ENCODE measurements at regions not wholly inside any gene's neighbourhood (a gene's known extent, or its start where the extent isn't known, plus 50 kb on each side); places are given as distances from the start of the nearest gene placed in this dataset.
"Not testable (repeated sequence)": the region's sequence is repeated elsewhere in the genome, so short reads cannot be mapped to it uniquely, and the experiment has no call there.

DNA sequence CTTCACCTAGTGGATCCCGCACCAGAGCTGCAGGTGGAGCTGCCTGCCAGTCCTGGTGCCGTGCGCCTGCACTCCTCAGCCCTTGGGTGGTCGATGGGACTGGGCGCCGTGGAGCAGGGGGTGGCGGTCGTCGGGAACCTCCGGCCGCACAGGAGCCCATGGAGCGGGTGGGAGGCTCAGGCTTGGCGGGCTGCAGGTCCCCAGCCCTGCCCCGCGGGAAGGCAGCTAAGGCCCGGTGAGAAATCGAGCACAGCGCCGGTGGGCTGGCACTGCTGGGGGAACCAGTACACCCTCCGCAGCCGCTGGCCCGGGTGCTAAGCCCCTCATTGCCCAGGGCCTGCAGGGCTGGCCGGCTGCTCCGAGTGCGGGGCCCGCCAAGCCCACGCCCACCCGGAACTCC lies 253.2 kb downstream of the MTERF1 start:
- not testable (repeated sequence) for DNase-seq (ENCODE audit: low read depth)

DNA sequence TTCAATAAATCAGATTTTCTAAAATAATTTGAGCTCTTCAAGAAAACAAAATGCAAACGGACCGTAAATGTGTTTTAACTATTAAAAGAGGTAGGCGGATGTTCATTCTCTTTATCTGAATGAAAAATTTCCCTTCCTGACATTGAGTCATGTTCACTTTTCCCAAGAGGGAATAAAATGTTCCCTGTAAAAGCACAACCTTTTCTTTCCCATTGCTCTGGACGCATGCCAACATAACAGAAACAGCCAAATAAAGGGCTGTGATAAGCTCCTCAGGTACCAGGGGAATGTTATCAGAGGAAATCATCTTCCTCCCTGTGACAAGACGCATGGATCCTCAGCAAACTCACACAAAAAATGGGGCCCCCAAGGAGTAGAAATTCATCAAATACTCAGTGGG lies 251.8 kb downstream of the MTERF1 start:
- DNase-seq (ENCODE audit: low read depth) = no peak

DNA sequence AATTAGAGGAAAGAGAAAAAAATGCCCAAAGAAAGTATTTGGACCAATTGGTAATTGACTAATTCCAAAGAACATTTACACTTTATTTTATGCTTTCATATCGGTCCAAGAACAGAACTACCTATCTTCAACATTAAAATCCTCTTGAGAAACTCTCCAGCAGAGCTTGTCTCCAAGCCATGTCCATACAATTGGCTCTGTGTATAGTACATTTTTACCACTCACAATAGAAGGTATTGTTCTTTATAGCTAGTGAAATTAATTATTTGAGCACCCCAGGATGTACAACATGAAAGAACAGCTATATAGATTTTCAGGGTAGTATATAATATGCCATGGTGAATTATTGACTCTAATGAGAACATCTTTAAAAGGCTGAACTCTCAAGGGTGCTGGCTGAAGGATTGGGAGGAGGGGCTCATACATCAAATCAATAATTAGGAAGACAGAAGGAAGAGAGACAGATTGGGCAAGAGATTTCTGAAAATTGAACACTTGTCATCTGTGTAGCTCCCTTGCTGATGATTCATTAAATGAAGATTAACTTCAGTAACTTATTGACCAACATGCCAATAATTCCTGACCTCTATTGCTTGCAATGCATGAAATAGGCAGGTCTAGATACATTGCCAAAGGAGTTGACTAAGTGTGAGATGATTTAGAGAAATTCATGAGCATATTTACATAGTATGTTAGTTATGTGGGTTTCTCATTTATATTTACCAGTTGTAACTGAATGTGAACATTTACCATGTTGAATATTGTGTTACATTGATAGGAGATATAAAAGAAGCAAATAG lies 249.7 kb downstream of the MTERF1 start:
- no peak for DNase-seq (ENCODE audit: low read depth)

GRCh38 chr7:91632234-91632940 lies 248.1 kb downstream of the MTERF1 start:
- no peak for DNase-seq (ENCODE audit: low read depth)

- no peak for DNase-seq (ENCODE audit: low read depth)
Observed at GRCh38 chr7:91633013-91633441, 247.5 kb downstream of the MTERF1 start.

GRCh38 chr7:91634485-91635177 lies 245.9 kb downstream of the MTERF1 start:
- no peak for DNase-seq (ENCODE audit: low read depth)

DNA sequence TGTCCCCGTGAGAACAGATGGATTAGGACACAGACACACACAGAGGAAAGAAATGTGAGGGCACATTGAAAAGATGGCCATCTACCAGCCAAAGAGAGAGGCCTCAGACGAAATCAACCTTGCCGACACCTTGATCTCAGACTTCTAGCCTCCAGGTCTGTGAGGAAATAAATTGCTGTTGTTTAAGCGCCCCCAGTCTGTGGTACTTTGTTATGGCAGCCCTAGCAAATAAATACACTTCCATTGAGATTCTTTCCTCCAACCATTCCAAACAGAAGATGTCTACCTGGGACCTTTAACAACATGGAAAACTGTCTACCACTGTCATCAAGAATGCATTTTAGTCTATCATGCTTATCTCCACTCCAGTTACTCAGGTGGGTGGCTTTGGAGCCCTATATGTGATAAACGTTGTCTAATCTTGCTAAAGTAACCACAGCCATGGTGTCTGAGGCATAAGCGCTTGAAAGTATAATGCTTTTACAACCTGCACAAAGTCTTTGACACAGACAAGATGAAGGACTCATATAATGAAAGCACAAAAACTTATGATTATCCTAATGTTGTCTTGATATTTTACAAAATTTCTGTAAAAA lies 244.3 kb downstream of the MTERF1 start:
- DNase-seq (ENCODE audit: low read depth) = peak; percentile 35

DNA sequence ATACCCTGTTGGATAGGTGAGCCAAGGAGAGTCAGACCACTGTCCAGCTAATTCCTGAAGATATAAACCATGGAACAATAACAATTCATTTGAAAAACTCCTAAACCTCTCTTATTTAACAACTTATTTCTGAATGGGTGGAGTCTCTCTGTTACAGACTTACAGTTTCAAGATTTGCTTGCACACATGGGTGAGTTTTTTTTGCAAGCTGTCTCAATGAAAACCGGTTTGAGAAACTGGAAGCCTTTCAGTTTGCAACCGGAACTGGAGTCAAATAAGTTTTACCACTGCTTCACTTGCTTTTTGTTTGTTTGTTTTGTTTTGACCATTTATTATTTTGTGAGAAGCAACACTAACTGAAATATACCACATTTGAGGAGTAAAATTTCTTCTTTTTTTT lies 243.8 kb downstream of the MTERF1 start:
- no peak for DNase-seq (ENCODE audit: low read depth)

DNA sequence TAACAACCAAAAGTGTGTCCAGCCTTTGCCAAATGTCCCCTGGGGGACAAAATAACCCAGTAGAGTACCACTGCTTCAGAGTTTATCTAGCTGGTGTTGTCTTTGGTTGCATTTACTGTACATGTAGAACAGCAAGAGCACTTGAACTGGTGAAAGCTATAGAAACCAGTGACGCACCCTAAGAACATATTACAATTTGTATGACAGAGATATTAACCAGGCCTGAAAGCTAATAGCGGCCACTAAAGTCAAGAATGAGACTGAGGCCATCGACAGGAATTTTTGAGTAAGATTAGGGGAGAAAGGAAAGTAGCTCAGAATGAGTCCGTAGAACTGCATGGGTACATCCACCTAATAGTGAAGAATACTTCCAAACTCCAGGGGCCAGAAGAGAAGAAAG lies 236.2 kb downstream of the MTERF1 start:
- no peak for DNase-seq (ENCODE audit: low read depth)

- DNase-seq (ENCODE audit: low read depth) = no peak
Observed at GRCh38 chr7:91645542-91645941, 235.0 kb downstream of the MTERF1 start.

GRCh38 chr7:91651986-91652385 lies 228.5 kb downstream of the MTERF1 start:
- DNase-seq (ENCODE audit: low read depth) = no peak

DNA sequence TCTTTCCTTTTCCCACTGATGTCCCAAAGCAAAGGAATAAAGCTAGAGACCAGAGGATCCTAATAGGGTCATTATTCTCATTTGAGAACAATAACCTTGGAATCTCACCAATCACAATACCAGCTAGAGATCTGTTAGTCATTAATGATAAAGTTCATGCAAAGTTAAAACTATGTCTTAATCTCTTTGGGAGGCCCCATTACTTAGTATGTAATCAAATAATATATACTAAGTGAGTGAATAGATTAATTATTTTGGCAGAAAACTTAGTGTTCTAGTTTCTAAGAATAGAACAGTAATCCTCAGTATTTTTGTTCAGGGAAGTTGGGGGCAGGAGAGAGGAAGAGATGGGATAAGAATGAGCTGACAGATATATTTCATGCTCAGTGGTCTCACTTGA lies 227.2 kb downstream of the MTERF1 start:
- DNase-seq (ENCODE audit: low read depth) = no peak

- DNase-seq (ENCODE audit: low read depth) = no peak
Observed at GRCh38 chr7:91655656-91656055, 224.8 kb downstream of the MTERF1 start.

- DNase-seq (ENCODE audit: low read depth) = no peak
Observed at GRCh38 chr7:91656541-91657482, 223.7 kb downstream of the MTERF1 start.

DNA sequence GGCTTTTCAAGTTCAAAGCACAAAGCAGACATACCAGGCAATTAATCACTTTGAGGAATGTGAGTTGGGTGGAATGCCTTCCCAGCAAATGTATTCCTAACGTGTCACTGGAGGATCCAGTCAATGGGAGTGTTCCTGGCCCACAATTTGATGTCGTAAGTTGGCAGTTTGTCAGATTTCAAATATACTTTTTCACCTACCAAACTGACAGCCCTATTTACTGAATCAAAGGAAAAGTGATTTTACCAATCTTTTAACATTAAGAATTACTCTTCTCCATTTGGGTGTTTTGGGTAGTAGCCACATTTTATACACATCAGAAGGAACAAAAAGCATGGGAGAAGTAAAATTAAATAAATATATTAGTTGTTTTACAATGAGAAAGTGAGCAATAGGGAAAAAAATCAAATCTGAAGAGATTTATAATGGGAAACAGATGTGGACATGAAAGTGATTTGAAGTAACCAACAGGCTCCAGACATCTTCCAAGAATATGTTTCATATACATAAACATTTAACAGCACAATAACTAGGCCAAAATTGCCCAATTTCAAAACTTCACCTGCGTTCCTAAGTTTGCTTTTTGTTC lies 222.9 kb downstream of the MTERF1 start:
- peak; percentile 52 for DNase-seq (ENCODE audit: low read depth)

GRCh38 chr7:91659096-91659495 lies 221.4 kb downstream of the MTERF1 start:
- no peak for DNase-seq (ENCODE audit: low read depth)

DNA sequence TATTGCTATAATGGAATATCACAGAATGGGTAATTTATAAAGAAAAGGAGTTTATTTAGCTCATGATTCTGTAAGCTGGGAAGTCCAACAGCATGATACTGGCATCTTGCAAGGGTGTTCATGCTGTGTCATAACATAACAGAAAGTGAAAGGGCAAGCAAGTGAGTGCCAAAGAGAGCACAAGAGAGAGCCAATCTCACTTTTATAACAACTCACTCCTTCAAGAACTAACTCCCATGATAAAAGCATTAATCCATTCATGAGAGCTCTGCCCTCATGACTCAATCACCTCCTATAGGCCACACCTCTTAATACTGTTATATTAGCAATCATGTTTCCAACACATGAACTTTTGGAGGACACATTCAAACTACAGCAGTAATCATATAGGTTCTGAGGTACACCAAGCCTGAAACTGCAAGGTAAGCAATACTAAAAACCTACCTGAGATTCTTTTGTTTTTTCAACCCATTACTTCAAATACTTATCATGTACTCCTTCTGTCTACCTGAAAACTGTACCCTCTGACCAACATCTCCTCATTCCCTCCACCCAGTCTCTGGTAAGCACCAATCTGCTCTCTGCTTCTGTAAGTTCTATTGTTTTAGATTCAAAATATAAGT lies 219.7 kb downstream of the MTERF1 start:
- DNase-seq (ENCODE audit: low read depth) = no peak

DNA sequence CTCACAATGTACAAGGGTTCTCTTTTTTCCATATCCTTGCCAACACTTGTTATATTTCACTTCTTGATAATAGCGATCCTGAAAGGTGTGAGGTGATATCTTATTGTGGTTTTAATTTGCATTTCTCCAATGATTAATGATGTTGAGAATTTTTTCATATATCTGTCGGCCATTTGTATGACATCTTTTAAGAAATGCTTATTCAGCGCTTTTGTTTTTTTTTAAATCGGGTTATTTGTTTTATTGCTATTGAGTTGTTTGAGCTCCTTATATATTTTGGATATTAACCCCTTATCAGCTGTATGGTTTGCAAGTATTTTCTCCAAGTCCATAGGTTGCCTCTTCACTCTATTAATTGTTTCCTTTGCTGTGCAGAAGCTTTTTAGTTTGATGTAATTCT lies 218.8 kb downstream of the MTERF1 start:
- DNase-seq (ENCODE audit: low read depth) = no peak

DNA sequence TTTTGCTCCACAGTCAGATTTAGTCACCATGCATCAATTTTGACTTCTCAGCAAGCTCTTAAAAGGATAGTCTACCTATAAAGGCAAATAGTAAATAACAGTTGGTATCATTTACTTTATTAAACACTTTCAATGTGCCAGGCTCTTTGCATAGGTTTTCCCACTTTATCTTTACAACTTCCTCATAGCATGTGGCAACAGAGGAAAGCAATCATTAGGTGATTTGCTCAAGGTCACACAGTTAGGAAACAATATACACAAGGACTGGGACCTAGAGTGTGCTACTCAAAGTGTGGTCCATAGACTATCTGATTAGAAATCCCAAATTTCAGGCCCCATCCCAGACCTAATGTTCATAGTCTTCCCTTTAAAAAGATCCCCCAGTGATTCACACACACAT lies 212.3 kb downstream of the MTERF1 start:
- no peak for DNase-seq (ENCODE audit: low read depth)

DNA sequence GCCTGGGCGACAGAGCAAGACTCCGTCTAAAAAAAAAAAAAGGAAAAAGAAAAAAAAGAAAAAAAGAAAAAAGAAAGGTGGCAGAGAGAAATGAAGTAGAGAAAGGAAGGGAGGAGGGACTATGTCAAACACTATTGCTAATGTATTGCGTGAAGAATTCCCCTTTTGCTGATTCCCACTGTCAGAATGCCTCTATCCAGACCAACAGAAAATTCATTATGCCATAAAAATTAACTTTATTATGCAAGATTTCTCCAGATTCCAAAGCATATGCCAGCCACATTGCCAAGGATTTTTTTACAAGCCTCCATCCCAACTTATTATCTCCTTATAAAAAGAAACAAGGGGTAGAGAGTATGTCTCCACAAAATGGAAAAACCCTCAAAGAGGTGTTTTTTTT lies 209.3 kb downstream of the MTERF1 start:
- no peak for DNase-seq (ENCODE audit: low read depth)

Measured in M059J (cell line).